HG02852 (cell line): ENCODE measurements at regions not wholly inside any gene's neighbourhood (a gene's known extent, or its start where the extent isn't known, plus 50 kb on each side); places are given as distances from the start of the nearest gene placed in this dataset.

ENCODE experiments used
- ATAC-seq: cut with Tn5 transposase; IDR thresholded peaks from one replicate; pipeline ENCODE4 v1.9.1; 2021; ENCODE audit warnings: mild to moderate bottlenecking, moderate library complexity; ENCODE audit not compliant: unreplicated experiment

DNA sequence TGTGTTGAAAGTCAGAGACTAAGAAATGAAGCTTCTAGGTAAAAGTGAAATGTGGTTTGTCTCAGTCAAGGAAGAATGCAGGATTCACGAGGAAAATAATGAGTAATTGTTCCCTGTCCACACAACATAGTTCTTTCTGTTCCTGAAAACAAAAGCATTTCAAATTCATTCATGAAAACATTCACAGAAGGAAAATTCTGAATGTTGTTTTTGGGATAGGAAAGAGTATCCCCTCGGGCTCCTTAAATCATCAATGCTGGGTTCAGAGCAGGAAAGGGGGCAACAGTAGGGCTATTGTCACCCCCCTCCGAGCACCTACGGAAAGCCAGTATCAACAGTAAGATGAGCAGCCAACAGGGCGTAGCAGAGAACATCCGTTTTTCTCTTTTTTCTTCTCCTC is 769.9 kb upstream of the ADAMTS16 start:
- ATAC-seq: no peak

DNA sequence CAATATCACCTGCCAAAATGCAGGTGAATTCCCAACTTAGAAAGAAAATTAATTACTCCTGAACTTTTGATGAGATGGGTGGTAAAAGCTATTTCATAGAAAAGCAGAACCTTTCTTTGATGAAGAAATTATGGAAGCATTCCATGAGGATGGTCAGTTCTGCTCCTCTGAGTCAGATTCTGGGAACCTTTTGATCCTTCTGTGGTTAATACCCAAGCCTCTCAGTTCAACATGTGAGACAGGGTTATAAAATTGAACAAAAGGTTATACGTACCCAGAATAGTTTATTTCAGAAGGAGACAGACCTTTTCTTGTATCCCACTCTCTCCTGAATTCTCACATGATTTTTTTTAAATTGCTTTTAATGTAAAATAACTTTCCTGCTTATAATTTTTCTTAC is 767.6 kb upstream of the ADAMTS16 start:
- no peak for ATAC-seq

DNA sequence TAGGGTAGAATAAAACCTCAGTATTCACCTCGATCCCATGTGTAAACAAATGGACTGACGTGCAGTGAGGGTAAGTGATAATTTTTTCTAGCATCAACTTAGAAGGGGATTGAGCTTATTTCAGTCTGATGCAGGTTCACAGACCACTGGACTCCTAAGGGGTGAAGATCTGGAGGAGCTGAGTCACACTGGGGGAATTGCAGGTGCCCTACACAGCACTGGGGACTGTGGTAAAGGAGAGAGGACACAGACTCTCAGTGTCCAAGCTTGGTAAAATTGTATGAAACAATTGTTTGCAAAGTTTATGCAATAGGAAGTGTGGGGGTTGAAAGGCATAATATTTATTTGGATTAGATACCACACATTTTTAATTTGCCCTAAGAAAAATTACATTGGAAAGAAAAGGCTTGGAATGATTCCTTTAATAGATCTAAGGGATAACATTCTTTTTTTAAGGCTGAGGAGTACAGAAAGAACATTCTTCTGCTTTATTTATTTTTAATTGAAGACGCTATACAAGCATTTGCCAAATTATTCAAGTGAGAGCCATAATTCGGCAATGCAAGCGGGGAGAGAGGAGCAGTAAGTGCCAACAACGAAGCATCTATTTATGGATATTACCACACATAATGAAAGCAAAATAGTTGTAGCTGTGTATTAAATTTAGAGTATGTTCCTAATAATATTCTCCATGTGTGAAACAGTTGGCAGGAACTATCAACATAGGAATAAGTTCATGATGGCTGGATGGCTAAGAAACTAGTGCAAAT is 766.9 kb upstream of the ADAMTS16 start:
- no peak for ATAC-seq

DNA sequence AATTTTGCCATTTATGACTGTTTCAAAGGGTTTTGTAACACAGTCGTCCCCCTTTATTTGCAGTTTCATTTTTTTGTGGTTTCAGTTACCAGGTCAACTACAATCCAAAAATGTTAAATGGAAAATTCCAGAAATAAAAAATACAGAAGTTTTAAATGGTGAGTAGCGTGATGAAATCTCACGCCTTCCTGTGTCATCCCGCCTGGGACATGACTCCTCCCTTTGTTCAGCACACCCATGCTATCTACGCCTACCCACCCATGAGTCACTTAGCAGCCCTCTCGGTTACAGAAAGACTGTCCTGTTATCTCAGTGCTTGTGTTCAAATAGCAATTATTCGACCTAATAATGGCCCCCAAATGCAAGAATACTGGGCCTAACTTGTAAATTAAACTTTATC is 765.3 kb upstream of the ADAMTS16 start:
- no peak for ATAC-seq

DNA sequence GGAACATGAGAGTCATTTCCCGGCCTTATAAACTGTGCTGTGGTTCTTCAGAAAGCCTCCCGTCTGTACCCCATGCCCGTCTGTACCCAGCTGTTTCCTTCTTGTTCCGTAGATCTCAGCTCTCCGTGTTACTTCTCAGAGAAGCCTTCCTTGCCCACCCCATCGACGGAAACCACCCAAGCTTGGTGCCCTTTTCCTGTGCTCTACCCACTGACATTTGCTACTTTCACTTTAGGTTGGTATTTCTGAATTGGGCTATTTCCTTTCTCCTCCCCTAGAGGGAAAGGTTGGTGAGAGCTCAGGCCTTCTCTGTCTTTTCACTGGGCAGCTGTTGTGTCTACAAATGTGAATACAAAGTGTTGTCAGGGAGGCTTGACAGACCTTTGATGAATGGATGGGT is 764.5 kb upstream of the ADAMTS16 start:
- ATAC-seq: no peak

DNA sequence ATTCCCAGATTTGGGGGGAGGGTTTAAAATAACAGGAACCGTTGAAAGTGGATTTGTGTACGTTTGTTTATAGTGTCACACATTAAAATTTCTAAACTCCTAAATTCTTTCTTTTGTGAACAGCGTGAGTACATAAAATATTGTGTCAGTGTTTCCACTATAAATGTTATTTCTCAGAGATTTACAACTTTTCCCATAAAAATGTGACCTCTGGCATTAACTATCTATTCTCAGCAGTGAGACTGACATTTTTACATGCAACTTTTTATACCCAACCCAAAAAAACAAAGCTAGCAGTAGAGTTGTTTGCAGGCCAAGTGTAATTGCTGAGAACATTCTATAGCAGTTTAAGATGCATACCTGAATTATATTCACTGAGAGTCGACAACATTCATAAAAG is 757.0 kb upstream of the ADAMTS16 start:
- ATAC-seq: no peak

DNA sequence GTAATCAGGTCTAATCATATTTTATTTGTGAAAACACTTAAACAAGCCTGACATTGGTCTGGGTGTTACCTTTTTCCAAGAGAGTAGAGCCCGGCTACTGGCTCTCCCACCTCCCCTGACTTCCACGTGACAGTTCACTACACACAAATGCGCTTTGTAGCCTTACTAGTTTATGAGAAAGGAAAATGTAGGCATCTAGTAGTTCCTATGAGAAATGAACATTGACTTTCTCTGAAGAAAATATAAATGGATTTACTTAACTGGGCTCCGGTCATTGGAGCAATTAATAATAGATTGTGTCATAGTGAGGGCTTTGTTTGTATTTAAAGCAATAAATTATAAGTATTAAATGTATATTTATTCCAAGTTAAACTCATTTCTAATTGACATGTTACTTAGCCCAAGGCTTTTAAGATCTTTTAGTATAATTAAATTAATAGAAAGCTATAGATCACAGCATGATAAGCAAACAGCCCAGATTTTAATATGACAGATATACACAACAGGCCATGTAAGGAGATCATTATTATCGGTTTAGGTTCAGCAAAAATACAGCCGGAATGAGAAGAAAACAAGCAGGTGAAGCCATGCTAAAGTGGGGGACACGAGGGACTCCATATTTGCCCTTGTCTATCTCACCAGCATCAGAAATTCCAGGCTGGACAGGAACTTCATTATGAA is 756.5 kb upstream of the ADAMTS16 start:
- no peak for ATAC-seq

DNA sequence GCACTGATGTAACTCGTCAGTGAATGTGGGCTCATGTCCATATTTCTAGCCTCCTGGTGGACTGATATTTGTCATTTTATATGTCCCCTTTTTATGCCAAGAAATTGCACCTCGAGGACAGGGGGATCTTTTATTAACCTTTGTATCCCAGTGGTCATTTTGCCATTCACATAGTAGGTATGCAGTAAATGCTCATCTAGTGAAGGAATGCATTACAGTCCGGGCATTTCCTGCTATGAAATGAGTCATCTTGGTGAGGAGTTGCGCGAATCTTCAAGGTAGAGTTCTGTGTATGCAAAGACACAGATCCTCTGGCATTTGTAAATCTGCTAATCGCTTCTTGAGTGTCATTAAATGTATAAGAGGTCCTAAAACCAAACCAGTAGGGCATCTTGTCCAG is 755.5 kb upstream of the ADAMTS16 start:
- no peak for ATAC-seq

DNA sequence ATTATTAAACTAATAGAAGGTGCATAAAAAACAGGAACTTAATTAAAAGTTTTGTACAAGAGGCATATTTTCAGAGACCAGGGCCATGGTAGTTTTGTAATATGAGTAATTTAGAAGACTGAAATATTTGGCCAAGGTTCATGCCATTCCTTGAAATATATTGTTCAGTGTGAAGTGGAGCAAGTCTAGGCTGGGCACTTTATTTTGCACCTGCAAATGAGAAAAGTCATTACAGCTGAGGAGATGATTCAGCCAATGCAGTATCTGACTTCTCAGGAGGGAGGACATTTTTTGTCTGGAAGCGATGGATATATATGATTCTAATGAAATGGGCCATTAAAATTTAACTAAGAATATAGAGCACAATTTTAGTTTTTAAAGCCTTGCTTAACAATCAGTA is 754.0 kb upstream of the ADAMTS16 start:
- ATAC-seq: no peak

DNA sequence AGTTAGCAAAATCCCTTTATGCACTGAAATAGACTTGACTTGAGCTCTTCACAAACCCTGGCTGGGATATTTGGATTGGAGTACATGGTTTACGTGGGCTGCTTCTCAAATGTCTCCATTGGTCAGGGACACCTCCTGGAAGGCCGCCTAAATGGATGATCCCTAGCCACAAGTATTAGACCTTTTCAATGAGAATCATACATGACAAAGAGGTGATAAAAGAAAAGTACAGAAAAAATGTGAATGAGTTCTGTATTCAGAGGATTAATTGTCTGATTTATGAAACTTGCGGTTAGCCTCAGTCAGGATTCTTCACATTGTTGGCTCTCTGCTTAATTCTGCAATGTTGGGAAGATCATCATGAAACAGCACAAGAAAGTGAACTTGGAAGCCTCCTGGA is 752.8 kb upstream of the ADAMTS16 start:
- no peak for ATAC-seq

DNA sequence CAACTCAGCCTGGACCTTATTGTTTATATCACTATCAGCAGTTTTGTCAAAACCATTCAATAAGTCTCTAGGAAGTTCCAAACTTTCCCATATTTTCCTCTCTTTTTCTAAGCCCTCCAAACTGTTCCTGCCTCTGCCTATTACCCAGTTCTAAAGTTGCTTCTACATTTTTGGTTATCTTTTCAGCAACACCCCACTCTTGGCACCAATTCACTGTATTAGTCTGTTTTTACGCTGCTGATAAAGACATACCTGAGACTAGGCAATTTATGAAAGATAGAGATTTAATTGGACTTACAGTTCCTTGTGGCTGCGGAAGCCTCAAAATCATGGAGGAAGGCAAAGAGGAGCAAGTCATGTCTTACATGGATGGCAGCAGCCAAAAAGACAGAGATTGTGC is 744.4 kb upstream of the ADAMTS16 start:
- ATAC-seq: no peak

DNA sequence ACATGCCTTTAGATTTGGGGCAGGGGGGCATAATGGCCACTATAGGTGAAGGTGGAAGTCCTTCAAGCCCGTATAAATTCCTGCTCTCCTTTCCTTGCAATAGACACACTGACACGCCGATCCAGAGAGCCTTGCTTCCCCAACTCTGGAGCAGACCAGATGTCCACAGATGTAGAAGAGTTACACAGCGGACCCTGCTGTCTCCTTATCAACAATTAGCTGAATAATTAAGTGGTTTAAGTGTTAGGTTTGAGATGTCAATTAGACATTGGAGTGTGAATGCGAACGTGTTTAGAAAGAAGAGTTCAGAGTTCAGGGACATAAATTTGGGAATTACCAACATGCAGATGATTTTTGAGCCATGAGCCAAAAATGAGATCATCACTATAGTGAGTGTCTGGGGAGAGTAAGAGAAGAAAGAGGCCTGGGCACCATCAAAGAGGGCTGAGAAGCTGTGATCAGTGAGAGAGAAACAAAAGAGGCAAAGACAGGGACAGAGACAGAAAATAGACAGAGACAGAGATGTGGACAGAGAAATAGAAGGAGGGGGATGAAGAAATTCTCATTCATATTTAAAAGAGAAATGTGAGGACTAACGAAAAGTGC is 734.4 kb upstream of the ADAMTS16 start:
- ATAC-seq: no peak

DNA sequence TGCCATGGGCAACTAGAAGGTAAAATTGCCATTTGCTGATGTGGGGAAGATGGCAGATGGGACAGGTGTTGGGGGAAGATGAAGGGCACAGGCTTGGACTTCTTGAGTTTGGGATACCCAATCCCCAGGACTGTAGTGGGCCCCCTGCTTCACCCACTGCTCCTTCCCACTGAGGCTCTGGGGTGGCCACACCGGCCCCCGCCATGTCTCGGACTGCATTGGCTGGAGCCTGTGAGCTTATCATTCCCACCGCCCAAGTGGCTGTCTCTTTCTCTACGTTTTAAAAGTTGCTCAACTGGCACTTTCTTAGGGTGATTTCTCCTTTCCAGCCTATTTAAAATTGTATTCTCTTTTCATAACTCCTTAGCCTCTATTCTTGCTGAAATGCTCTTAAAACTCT is 730.0 kb upstream of the ADAMTS16 start:
- no peak for ATAC-seq

DNA sequence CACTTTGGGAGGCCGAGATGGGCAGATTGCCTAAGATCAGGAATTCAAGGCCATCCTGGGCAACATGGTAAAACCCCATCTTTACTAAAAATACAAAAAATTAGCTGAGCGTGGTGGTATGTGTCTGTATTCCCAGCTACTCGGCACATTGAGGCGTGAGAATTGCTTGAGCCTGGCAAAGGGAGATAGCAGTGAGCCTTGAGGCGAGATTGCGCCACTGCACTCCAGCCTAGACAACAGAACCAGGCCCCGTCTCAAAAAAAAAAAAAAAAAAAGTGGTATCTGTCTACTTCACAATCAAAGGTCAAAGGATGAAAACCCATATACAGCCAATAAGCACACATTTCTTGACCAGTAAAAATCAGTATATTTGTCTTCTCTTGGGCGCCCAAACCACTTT is 728.5 kb upstream of the ADAMTS16 start:
- ATAC-seq: no peak

DNA sequence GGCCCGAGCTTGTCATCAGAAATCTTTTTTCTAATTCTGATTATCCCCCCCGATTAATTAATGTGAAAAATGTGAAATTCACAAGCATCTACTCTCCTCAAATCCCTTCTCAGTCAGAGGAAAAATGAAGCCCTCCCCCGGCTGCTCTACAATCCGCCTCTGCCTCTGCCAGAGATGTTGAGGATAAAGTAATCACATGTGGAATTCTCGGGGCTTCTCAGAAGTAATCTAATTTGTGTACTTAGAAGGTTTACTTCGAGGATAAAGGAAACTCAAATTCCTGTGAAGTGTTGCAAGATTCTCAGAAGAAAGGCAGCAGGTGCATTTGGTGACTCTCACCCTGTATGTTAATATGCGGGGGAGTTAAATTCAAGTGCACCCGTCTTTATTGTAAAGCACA is 726.1 kb upstream of the ADAMTS16 start:
- ATAC-seq: no peak

DNA sequence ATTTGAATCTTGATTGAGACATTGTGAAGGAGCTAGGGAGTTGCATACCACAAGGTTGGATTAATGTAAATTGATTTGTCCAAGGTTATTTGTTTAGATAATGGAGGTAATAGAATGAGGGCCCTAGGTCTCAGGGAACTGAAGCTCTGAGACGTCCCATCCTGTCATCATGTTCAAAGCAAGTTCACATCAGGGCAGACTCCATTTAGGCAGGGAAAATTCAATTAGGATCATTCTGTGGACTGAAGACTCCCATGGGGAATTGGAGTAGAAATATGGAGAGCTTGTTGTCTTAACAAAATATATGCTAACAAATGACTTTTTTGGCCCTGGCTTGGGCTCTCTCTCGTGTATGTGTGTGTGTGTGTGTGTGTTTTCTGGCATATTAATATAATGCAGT is 722.0 kb upstream of the ADAMTS16 start:
- no peak for ATAC-seq

DNA sequence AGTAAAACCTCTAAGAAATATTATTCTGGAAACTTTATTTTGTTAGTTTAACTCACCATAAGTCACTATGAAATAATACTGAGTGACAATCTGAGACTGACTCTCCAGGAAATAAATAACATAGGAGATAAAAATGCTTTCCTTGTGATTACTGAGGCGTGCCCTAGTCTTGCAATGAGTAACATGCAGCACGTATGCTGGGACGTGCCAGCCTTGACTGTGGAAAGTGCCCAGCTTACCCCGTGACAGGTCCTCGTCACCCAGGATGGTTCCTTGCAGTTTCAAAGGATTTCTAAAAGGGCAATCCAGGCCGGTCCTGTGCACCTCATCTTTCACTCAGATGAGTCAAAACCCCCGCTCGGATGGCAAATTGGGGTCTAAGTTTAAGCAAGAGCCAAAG is 720.8 kb upstream of the ADAMTS16 start:
- ATAC-seq: no peak

DNA sequence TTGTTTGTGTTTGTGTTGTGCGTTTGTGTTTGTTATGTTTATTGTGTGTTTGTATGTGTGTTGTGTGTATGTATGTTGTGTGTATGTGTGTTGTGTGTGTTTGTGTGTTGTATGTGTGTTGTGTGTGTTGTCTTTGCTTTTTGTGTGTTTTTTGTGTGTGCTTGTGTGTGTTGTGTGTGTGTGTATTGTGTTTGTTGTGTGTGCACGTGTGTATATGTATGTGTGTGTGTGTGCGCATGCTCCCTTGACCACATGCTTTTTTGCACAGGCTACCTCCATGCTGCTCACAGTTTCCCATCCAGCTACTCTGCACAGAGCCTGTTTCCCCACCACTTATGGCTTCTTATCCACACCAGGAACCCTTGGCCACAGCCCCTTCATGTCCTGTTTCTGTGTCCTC is 720.0 kb upstream of the ADAMTS16 start:
- no peak for ATAC-seq

DNA sequence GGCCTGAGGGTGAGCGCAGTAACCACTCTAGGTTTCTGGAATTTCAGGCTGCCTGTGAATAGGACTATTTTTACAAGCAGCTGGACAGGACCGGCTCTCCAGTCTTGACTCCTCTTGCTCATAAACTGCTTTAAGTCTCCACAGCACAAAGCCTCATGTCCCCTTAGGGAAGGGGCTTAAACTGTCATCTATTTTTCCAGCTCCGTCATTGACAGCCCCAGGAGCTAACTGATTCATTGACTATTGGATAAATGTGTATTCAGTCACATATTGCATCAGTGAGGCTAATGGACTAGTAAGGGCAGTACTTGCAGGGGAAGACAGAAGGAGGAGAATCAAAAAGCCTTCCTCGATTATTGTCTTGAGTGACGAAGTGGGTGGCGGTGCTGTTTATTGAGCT is 719.4 kb upstream of the ADAMTS16 start:
- no peak for ATAC-seq

DNA sequence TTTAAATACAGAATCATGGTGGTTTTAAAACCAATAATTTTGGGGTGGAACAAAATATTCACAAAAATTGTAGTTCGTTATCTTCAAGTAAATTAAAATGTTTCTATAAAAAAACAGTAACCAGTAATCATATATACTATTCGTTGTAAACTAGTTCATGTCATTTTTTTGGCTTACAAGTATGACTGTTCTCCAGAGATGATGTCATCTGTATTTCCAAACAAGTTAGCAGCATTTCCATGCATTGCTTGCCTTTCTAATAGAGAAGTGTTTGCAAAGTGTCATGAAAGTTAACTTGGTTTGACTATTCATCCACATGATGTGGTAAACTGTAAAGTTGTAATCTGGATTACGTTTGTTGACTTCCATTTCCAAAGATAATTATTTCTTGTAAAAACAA is 717.9 kb upstream of the ADAMTS16 start:
- no peak for ATAC-seq

DNA sequence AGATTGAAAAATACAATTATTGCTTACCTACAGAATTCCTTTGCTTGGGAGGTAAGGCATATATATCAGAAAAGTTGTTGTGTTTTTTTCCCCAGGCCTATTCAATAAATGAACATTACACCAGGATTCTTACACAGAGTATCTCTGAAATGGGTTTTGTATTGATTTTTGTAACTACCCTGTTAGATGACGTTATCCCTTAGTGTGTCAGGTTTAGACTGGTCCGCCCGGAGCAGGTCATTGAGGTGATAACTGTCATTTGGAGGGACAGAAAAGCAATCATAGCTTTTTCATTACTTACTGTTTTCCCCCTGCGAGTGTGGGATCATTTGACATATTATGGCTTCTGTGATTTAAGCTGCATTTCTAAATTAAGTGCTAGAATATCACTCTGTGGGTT is 715.2 kb upstream of the ADAMTS16 start:
- no peak for ATAC-seq

DNA sequence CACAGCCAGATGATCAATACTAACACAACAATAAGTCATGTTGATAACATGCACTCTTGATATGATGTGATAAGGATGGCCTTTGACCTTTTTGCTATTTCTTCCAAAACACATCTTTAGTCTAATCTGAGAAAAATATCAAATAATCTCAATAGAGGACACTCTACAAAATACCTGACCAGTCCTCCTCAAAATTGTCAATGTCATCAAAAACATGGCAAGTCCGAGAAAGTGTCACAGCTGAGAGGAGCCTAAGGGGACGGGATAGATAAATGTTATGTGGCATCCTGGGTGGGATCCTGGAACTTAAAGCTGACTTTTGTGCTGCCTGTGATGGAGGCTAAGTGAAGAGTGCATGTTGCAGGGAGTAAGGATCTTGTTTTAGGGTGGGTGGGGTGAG is 699.6 kb upstream of the ADAMTS16 start:
- ATAC-seq: no peak
